OCI-LY7 (cell line): ENCODE measurements at regions not wholly inside any gene's neighbourhood (a gene's known extent, or its start where the extent isn't known, plus 50 kb on each side); places are given as distances from the start of the nearest gene placed in this dataset.

Experiments
- BruUV-seq: library from RNA; stranded (reverse); fragments of 400-500 nt; replicated peaks from 2 replicates; lab custom pipeline; 2021; lab: Mats Ljungman, UMichigan
- CTCF ChIA-PET: fragments of 300-600 bp; sonication (Branson Sonifier 250); formaldehyde crosslinking; loops from one replicate; lab custom pipeline; 2022; ENCODE audit warnings: antibody characterized with exemption; ENCODE audit not compliant: unreplicated experiment; lab: Charles Lee
- POLR2A ChIA-PET: fragments of 300-600 bp; sonication (Branson Sonifier 250); formaldehyde crosslinking; loops from one replicate; lab custom pipeline; 2022; ENCODE audit warnings: antibody characterized with exemption; lab: Charles Lee
- DNase-seq: peaks from one replicate; pipeline ENCODE4 v3.0.0-alpha.2; 2015; ENCODE audit warnings: low spot score
- H2AFZ ChIP-seq: fragments of 200-600 bp; sonication (generic), shearing (Covaris generic); 2 replicates; pipeline ENCODE4 v1.6.1; 2014; ENCODE audit warnings: mild to moderate bottlenecking, antibody characterized with exemption, low read length, moderate library complexity
- H3K27ac ChIP-seq: fragments of 200-600 bp; sonication (generic); 2 replicates; pipeline ENCODE4 v1.5.1; 2014; ENCODE audit warnings: mixed run types, low read depth, mild to moderate bottlenecking, moderate library complexity, low read length, inconsistent platforms; ENCODE audit not compliant: poor library complexity, severe bottlenecking
- H3K36me3 ChIP-seq: fragments of 200-600 bp; sonication (generic); 2 replicates; pipeline ENCODE4 v1.6.1; 2014; ENCODE audit warnings: mild to moderate bottlenecking, antibody characterized with exemption, low read length, moderate library complexity, mixed read lengths; ENCODE audit not compliant: insufficient read depth
- H3K4me1 ChIP-seq: fragments of 200-600 bp; sonication (generic); 2 replicates; pipeline ENCODE4 v1.5.1; 2014; ENCODE audit warnings: mild to moderate bottlenecking, low read length; ENCODE audit not compliant: insufficient read depth, poor library complexity, severe bottlenecking
- H3K4me2 ChIP-seq: fragments of 200-600 bp; sonication (generic); 2 replicates; pipeline ENCODE4 v1.6.1; 2014; ENCODE audit warnings: mild to moderate bottlenecking, low read length
- H3K4me3 ChIP-seq: fragments of 200-600 bp; sonication (generic); 2 replicates; pipeline ENCODE4 v1.5.1; 2014; ENCODE audit warnings: mild to moderate bottlenecking, low read depth, low read length; ENCODE audit not compliant: poor library complexity, severe bottlenecking
- H3K79me2 ChIP-seq: fragments of 200-600 bp; sonication (generic); 2 replicates; pipeline ENCODE4 v1.6.1; 2016; ENCODE audit warnings: low read depth, mild to moderate bottlenecking, low read length, moderate library complexity, mixed read lengths; ENCODE audit not compliant: insufficient read depth
- H3K9me2 ChIP-seq: fragments of 200-600 bp; sonication (generic); 2 replicates; pipeline ENCODE4 v1.6.1; 2016; ENCODE audit warnings: mild to moderate bottlenecking, low read length, mixed read lengths; ENCODE audit not compliant: insufficient read depth
- H3K9me3 ChIP-seq: fragments of 200-600 bp; sonication (generic); 2 replicates; pipeline ENCODE4 v1.6.1; 2014; ENCODE audit warnings: mild to moderate bottlenecking, mixed run types, low read length, mixed read lengths
- H4K20me1 ChIP-seq: fragments of 200-600 bp; sonication (generic); 2 replicates; pipeline ENCODE4 v1.6.1; 2014; ENCODE audit warnings: mild to moderate bottlenecking, antibody characterized with exemption, low read length, moderate library complexity, mixed read lengths; ENCODE audit not compliant: insufficient read depth
- CTCF ChIP-seq: fragments of 200-600 bp; sonication (generic); conservative IDR thresholded peaks from 2 replicates; pipeline ENCODE4 v1.5.1; 2014; ENCODE audit warnings: mild to moderate bottlenecking, antibody characterized with exemption, low read length, moderate library complexity, mixed read lengths
- EZH2phosphoT487 ChIP-seq: fragments of 200-600 bp; sonication (generic); IDR thresholded peaks from 2 replicates; pipeline ENCODE4 v1.6.1; 2018; ENCODE audit warnings: low read depth, borderline replicate concordance, mild to moderate bottlenecking, mixed run types, antibody characterized with exemption, low read length, moderate library complexity, mixed read lengths
- intact Hi-C: fragments of 100-400 bp; cut with micrococcal nuclease; formaldehyde crosslinking; loops from one replicate; pipeline ENCODE4 v1.10.0; 2022; ENCODE audit not compliant: unreplicated experiment

GRCh38 chr2:236861196-236861875, 224.4 kb upstream of the COPS8 start:
- Histone ChIP-seq H3K79me2 (no peaks in the 10 kb centered on the region), H3K9me3 (no peaks in the 10 kb centered on the region), H4K20me1 (no peaks in the 10 kb centered on the region), H3K9me2 (no peaks in the 10 kb centered on the region), H3K36me3 (no peaks in the 10 kb centered on the region), H3K4me1 (no peaks in the 10 kb centered on the region), H3K4me2 (no peak overlapping the region), H2AFZ (no peak overlapping the region), H3K27ac (no peak overlapping the region), H3K4me3 (no peak overlapping the region)
- ChIA-PET POLR2A (no interaction called here), CTCF (no interaction called here)
- no peak for TF ChIP-seq CTCF
- no peak for TF ChIP-seq EZH2phosphoT487
- intact Hi-C loops, result no loop called here
- no TSS peak for BruUV-seq
- no peak for DNase-seq

DNA sequence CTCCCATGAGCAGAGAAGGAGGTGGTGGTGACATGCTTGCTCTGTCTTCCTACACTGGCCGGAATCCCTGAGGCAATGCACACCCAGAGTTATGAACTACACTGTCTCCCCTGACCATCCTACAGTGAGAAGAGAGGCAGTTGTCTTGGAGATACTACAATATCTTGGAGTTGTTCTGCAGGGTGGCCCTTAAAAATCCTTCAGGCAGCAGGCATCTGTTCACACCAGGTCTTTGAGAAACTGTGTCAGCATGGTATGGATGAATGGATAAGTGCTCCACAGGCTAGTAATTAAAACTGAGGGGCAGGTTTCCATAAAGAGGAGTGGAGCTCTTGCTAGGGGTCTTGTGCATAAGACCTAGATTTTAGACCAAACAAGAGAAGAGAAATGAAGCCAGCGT, 223.7 kb upstream of the COPS8 start:
- no peak overlapping the region for H3K27ac ChIP-seq
- H3K9me3 ChIP-seq, result no peaks in the 10 kb centered on the region
- no peaks in the 10 kb centered on the region for H3K4me1 ChIP-seq
- POLR2A ChIA-PET, result no interaction called here
- DNase-seq, result no peak
- H3K36me3 ChIP-seq, result no peaks in the 10 kb centered on the region
- no peaks in the 10 kb centered on the region for H4K20me1 ChIP-seq
- no peak overlapping the region for H2AFZ ChIP-seq
- no peak overlapping the region for H3K4me2 ChIP-seq
- TF ChIP-seq CTCF (no peak), EZH2phosphoT487 (no peak)
- H3K79me2 ChIP-seq, result no peaks in the 10 kb centered on the region
- BruUV-seq, result no TSS peak
- CTCF ChIA-PET, result no interaction called here
- intact Hi-C loops, result no loop called here
- H3K4me3 ChIP-seq, result no peak overlapping the region
- no peaks in the 10 kb centered on the region for H3K9me2 ChIP-seq

- Histone ChIP-seq H3K36me3 (no peaks in the 10 kb centered on the region), H3K27ac (no peak overlapping the region), H3K4me1 (no peaks in the 10 kb centered on the region), H2AFZ (no peak overlapping the region), H3K79me2 (no peaks in the 10 kb centered on the region), H4K20me1 (no peaks in the 10 kb centered on the region), H3K4me2 (no peak overlapping the region), H3K9me2 (no peaks in the 10 kb centered on the region), H3K4me3 (no peak overlapping the region), H3K9me3 (no peaks in the 10 kb centered on the region)
- ChIA-PET POLR2A (no interaction called here), CTCF (no interaction called here)
- no TSS peak for BruUV-seq
- no peak for DNase-seq
- intact Hi-C loops, result no loop called here
- TF ChIP-seq CTCF (no peak), EZH2phosphoT487 (no peak)
Measured at GRCh38 chr2:236862526-236862925, 223.2 kb upstream of the COPS8 start.
